22Rv1 (cell line): ENCODE measurements at regions not wholly inside any gene's neighbourhood (a gene's known extent, or its start where the extent isn't known, plus 50 kb on each side); places are given as distances from the start of the nearest gene placed in this dataset.

ENCODE experiments used
- H3K27ac ChIP-seq: fragments of 450-650 bp; 2 replicates; pipeline ENCODE4 v1.5.1; 2017
- CTCF ChIP-seq: fragments of 450-650 bp; IDR thresholded peaks from 2 replicates; pipeline ENCODE4 v1.5.1; 2017; ENCODE audit warnings: mild to moderate bottlenecking
- ZFX ChIP-seq: fragments of 450-650 bp; IDR thresholded peaks from 2 replicates; pipeline ENCODE4 v1.6.1; 2017; ENCODE audit warnings: antibody characterized with exemption, borderline replicate concordance

GRCh38 chr5:25955337-25955736 lies 1083.0 kb downstream of the CDH9 start:
- H3K27ac ChIP-seq = no peak overlapping the region
- TF ChIP-seq CTCF = no peak
- TF ChIP-seq ZFX = no peak

GRCh38 chr5:25950681-25951080 lies 1087.7 kb downstream of the CDH9 start:
- H3K27ac ChIP-seq = no peak overlapping the region
- no peak for TF ChIP-seq ZFX
- no peak for TF ChIP-seq CTCF

GRCh38 chr5:25948278-25948677 lies 1090.1 kb downstream of the CDH9 start:
- TF ChIP-seq ZFX = no peak
- no peak for TF ChIP-seq CTCF

GRCh38 chr5:25944786-25945185 lies 1093.6 kb downstream of the CDH9 start:
- TF ChIP-seq ZFX = no peak
- no peak overlapping the region for H3K27ac ChIP-seq

More at GRCh38 chr5:25948278-25948677, 1090.1 kb downstream of the CDH9 start:
- H3K27ac ChIP-seq = no peak overlapping the region

GRCh38 chr5:25909163-25909562 lies 1129.2 kb downstream of the CDH9 start:
- TF ChIP-seq ZFX = no peak
- no peak for TF ChIP-seq CTCF
- no peak overlapping the region for H3K27ac ChIP-seq

GRCh38 chr5:25905646-25906045 lies 1132.7 kb downstream of the CDH9 start:
- no peak for TF ChIP-seq CTCF
- no peak for TF ChIP-seq ZFX
- no peak overlapping the region for H3K27ac ChIP-seq

GRCh38 chr5:25892211-25892610 lies 1146.2 kb downstream of the CDH9 start:
- H3K27ac ChIP-seq = no peak overlapping the region
- TF ChIP-seq ZFX (no peak), CTCF (no peak)

- H3K27ac ChIP-seq = no peak overlapping the region
- TF ChIP-seq ZFX (no peak), CTCF (no peak)
Measured at GRCh38 chr5:25891691-25892090, 1146.7 kb downstream of the CDH9 start.
